IMR-90 (cell line): ENCODE measurements at regions not wholly inside any gene's neighbourhood (a gene's known extent, or its start where the extent isn't known, plus 50 kb on each side); places are given as distances from the start of the nearest gene placed in this dataset.

Source experiments
- ATAC-seq: fragments of 200-7000 bp; cut with Tn5 transposase; 2 replicates; pipeline ENCODE4 v1.9.1; 2020; ENCODE audit warnings: low read depth, mild to moderate bottlenecking, moderate library complexity
- BruUV-seq: library from RNA; stranded (reverse); fragments of 400-500 nt; replicated peaks from 2 replicates; lab custom pipeline; 2021; lab: Mats Ljungman, UMichigan
- CTCF ChIA-PET: fragments of 300-600 bp; formaldehyde crosslinking; extraction: SDS; loops from one replicate; lab custom pipeline; 2021; ENCODE audit warnings: antibody characterized with exemption; lab: Yijun Ruan, JAX
- POLR2A ChIA-PET: fragments of 300-600 bp; sonication (Branson Sonifier 250); formaldehyde crosslinking; loops from one replicate; lab custom pipeline; 2022; ENCODE audit warnings: antibody characterized with exemption; ENCODE audit not compliant: unreplicated experiment; lab: Charles Lee
- DNase-seq: peaks from one replicate; pipeline ENCODE4 v3.0.0; 2013
- H2AFZ ChIP-seq: replicated peaks from 2 replicates; pipeline ENCODE3; 2013; ENCODE audit warnings: low read length, mild to moderate bottlenecking; ENCODE audit not compliant: poor library complexity
- H2AK5ac ChIP-seq: 2 replicates; pipeline ENCODE4 v1.6.1; 2013; ENCODE audit warnings: low read depth, low read length, inconsistent platforms
- H2AK9ac ChIP-seq: replicated peaks from 2 replicates; pipeline ENCODE3; 2013; ENCODE audit warnings: mild to moderate bottlenecking, low read depth, low read length, moderate library complexity; ENCODE audit not compliant: poor library complexity
- H2BK120ac ChIP-seq: 2 replicates; pipeline ENCODE4 v1.6.1; 2013; ENCODE audit warnings: low read depth, low read length, inconsistent platforms
- H2BK15ac ChIP-seq: 3 replicates; pipeline ENCODE4 v1.6.1; 2013; ENCODE audit warnings: low read depth, low read length, inconsistent platforms
- H2BK20ac ChIP-seq: 2 replicates; pipeline ENCODE4 v1.6.1; 2013; ENCODE audit warnings: low read depth, mild to moderate bottlenecking, inconsistent platforms, low read length, moderate library complexity
- H2BK5ac ChIP-seq: 2 replicates; pipeline ENCODE4 v1.6.1; 2013; ENCODE audit warnings: mild to moderate bottlenecking, low read depth, low read length, inconsistent platforms; ENCODE audit not compliant: poor library complexity, severe bottlenecking
- H3K14ac ChIP-seq: replicated peaks from 2 replicates; pipeline ENCODE4 v1.6.1; 2013; ENCODE audit warnings: low read depth, low read length, inconsistent platforms
- H3K18ac ChIP-seq: 2 replicates; pipeline ENCODE4 v1.6.1; 2013; ENCODE audit warnings: low read depth, low read length, control low read depth
- H3K23ac ChIP-seq: 2 replicates; pipeline ENCODE4 v1.6.1; 2013; ENCODE audit warnings: low read depth, low read length, inconsistent platforms
- H3K27ac ChIP-seq: 2 replicates; pipeline ENCODE4 v1.5.1; 2013; ENCODE audit warnings: mild to moderate bottlenecking, control low read depth, low read length; ENCODE audit not compliant: insufficient read depth
- H3K27me3 ChIP-seq: 2 replicates; pipeline ENCODE4 v1.6.1; 2013; ENCODE audit warnings: low read length; ENCODE audit not compliant: control insufficient read depth, insufficient read depth
- H3K36me3 ChIP-seq: 2 replicates; pipeline ENCODE4 v1.6.1; 2013; ENCODE audit warnings: low read length, mixed read lengths; ENCODE audit not compliant: control insufficient read depth, insufficient read depth
- H3K4ac ChIP-seq: 2 replicates; pipeline ENCODE4 v1.6.1; 2013; ENCODE audit warnings: low read depth, low read length, inconsistent platforms
- H3K4me1 ChIP-seq: 2 replicates; pipeline ENCODE4 v1.6.1; 2013; ENCODE audit warnings: low read length, mixed read lengths; ENCODE audit not compliant: control insufficient read depth, insufficient read depth
- H3K4me2 ChIP-seq: 2 replicates; pipeline ENCODE4 v1.6.1; 2013; ENCODE audit warnings: low read depth, mild to moderate bottlenecking, control low read depth, low read length, moderate library complexity
- H3K4me3 ChIP-seq: 2 replicates; pipeline ENCODE4 v1.5.1; 2013; ENCODE audit warnings: low read depth, mild to moderate bottlenecking, control low read depth, low read length, moderate library complexity; ENCODE audit not compliant: insufficient read depth
- H3K56ac ChIP-seq: 2 replicates; pipeline ENCODE4 v1.6.1; 2013; ENCODE audit warnings: low read length, inconsistent platforms; ENCODE audit not compliant: insufficient read depth; ENCODE audit errors: extremely low read depth
- H3K79me1 ChIP-seq, 2 experiments: 2 replicates each; pipeline ENCODE4 v1.6.1; 2013; ENCODE audit warnings: low read length in 2 of 2, inconsistent platforms in 1 of 2, low read depth in 1 of 2
- H3K9ac ChIP-seq: 2 replicates; pipeline ENCODE4 v1.6.1; 2013; ENCODE audit warnings: low read depth, low read length, control low read depth
- H3K9me1 ChIP-seq: 2 replicates; pipeline ENCODE4 v1.6.1; 2013; ENCODE audit warnings: low read length, inconsistent platforms; ENCODE audit not compliant: insufficient read depth
- H3K9me3 ChIP-seq: 2 replicates; pipeline ENCODE4 v1.6.1; 2013; ENCODE audit warnings: low read length; ENCODE audit not compliant: control insufficient read depth, insufficient read depth
- H4K20me1 ChIP-seq: 2 replicates; pipeline ENCODE4 v1.6.1; 2013; ENCODE audit warnings: low read length, inconsistent platforms; ENCODE audit not compliant: insufficient read depth
- H4K5ac ChIP-seq: 2 replicates; pipeline ENCODE4 v1.6.1; 2013; ENCODE audit warnings: mild to moderate bottlenecking, low read depth, low read length, control low read depth
- H4K8ac ChIP-seq, 2 experiments: 2 replicates each; pipeline ENCODE4 v1.6.1; 2013; ENCODE audit warnings: low read depth in 2 of 2, low read length in 2 of 2, control low read depth in 1 of 2, inconsistent platforms in 1 of 2
- H4K91ac ChIP-seq: 2 replicates; pipeline ENCODE4 v1.6.1; 2013; ENCODE audit warnings: low read depth, low read length, inconsistent platforms; ENCODE audit not compliant: insufficient read depth
- BHLHE40 ChIP-seq: fragments of 150-350 bp; IDR thresholded peaks from 2 replicates; pipeline ENCODE4 v1.6.1; 2016; ENCODE audit warnings: mild to moderate bottlenecking, low read depth, low read length
- CHD1 ChIP-seq: IDR thresholded peaks from 2 replicates; pipeline ENCODE4 v1.6.1; 2012; ENCODE audit warnings: low read depth, low read length, improper control_type of control experiment
- FOS ChIP-seq: fragments of 150-350 bp; IDR thresholded peaks from 2 replicates; pipeline ENCODE4 v1.6.1; 2016; ENCODE audit warnings: low read depth, low read length
- MAFK ChIP-seq: IDR thresholded peaks from 2 replicates; pipeline ENCODE4 v1.6.1; 2012; ENCODE audit warnings: low read depth, low read length, improper control_type of control experiment
- MAZ ChIP-seq: IDR thresholded peaks from 2 replicates; pipeline ENCODE4 v1.6.1; 2012; ENCODE audit warnings: low read depth, mild to moderate bottlenecking, low read length, improper control_type of control experiment, moderate library complexity, borderline replicate concordance
- NFE2L2 ChIP-seq: fragments of 150-350 bp; IDR thresholded peaks from 2 replicates; pipeline ENCODE4 v1.6.1; 2016; ENCODE audit warnings: low read depth, mild to moderate bottlenecking, low read length
- POLR2A ChIP-seq: IDR thresholded peaks from 2 replicates; pipeline ENCODE4 v1.6.1; 2012; ENCODE audit warnings: mild to moderate bottlenecking, low read depth, low read length
- SMC3 ChIP-seq: fragments of 150-350 bp; IDR thresholded peaks from 2 replicates; pipeline ENCODE4 v1.6.1; 2016; ENCODE audit warnings: low read depth, mild to moderate bottlenecking, antibody characterized with exemption, low read length, moderate library complexity
- USF2 ChIP-seq: fragments of 150-350 bp; IDR thresholded peaks from 2 replicates; pipeline ENCODE4 v1.6.1; 2017; ENCODE audit warnings: mild to moderate bottlenecking, antibody characterized with exemption, low read length, low read depth
- WGBS, 2 experiments: methylation state at CpG; one replicate each; pipeline versions ENCODE4 v1.1.5 to v1.1.7; 2013; ENCODE audit warnings: missing lambda C conversion rate in 2 of 2; ENCODE audit not compliant: insufficient read length in 1 of 2; ENCODE audit errors: extremely low coverage in 2 of 2; 5-methylcytosine and 5-hydroxymethylcytosine counted together
- dilution Hi-C: fragments of 300-500 bp; cut with HindIII; formaldehyde crosslinking; loops from one replicate; pipeline ENCODE4 v1.14.3; 2018; ENCODE audit warnings: low sequenced_read_pairs; ENCODE audit not compliant: unreplicated experiment
- in situ Hi-C: fragments of 300-500 bp; cut with MboI; formaldehyde crosslinking; loops from 3 replicates; pipeline ENCODE4 v1.14.3; 2019; ENCODE audit warnings: low sequenced_read_pairs, inconsistent platforms, mixed read lengths
- intact Hi-C: fragments of 100-400 bp; cut with micrococcal nuclease; formaldehyde crosslinking; loops from 2 replicates; pipeline ENCODE4 v1.10.0; 2022
- TF ChIP-seq, protein P1 (sequence below): conservative IDR thresholded peaks from 2 replicates; pipeline ENCODE4 v1.5.1; 2012; ENCODE audit warnings: mild to moderate bottlenecking, low read depth, low read length, improper control_type of control experiment
- TF ChIP-seq, protein P2 (sequence below): fragments of 150-350 bp; IDR thresholded peaks from 2 replicates; pipeline ENCODE4 v1.6.1; 2016; ENCODE audit warnings: low read depth, mild to moderate bottlenecking, low read length, moderate library complexity, borderline replicate concordance

- Histone ChIP-seq H2BK20ac (no peak overlapping the region), H3K27ac (no peak overlapping the region), H4K91ac (no peak overlapping the region), H4K20me1 (no peaks in the 10 kb centered on the region), H3K56ac (no peak overlapping the region), H2BK5ac (no peak overlapping the region), H3K27me3 (no peaks in the 10 kb centered on the region), H2BK120ac (no peak overlapping the region), H3K18ac (no peak overlapping the region), H3K9me1 (no peaks in the 10 kb centered on the region), H3K79me1 (no peaks in the 10 kb centered on the region), H2AK5ac (no peak overlapping the region), H3K14ac (no peak overlapping the region), H2BK15ac (no peak overlapping the region), H3K4me1 (no peaks in the 10 kb centered on the region), H3K9ac (no peak overlapping the region), H4K5ac (no peak overlapping the region), H3K4ac (no peak overlapping the region), H3K9me3 (peaks cover 26% of the 10 kb centered on the region), H2AK9ac (no peak overlapping the region), H4K8ac (no peak overlapping the region), H3K4me2 (no peak overlapping the region), H2AFZ (no peak overlapping the region), H3K23ac (no peak overlapping the region), H3K36me3 (no peaks in the 10 kb centered on the region), H3K4me3 (no peak overlapping the region)
- dilution Hi-C loops (no loop called here), in situ Hi-C loops (no loop called here), intact Hi-C loops (no loop called here)
- TF ChIP-seq, protein P1, sequence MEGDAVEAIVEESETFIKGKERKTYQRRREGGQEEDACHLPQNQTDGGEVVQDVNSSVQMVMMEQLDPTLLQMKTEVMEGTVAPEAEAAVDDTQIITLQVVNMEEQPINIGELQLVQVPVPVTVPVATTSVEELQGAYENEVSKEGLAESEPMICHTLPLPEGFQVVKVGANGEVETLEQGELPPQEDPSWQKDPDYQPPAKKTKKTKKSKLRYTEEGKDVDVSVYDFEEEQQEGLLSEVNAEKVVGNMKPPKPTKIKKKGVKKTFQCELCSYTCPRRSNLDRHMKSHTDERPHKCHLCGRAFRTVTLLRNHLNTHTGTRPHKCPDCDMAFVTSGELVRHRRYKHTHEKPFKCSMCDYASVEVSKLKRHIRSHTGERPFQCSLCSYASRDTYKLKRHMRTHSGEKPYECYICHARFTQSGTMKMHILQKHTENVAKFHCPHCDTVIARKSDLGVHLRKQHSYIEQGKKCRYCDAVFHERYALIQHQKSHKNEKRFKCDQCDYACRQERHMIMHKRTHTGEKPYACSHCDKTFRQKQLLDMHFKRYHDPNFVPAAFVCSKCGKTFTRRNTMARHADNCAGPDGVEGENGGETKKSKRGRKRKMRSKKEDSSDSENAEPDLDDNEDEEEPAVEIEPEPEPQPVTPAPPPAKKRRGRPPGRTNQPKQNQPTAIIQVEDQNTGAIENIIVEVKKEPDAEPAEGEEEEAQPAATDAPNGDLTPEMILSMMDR = no peak
- TF ChIP-seq BHLHE40 = no peak
- TF ChIP-seq POLR2A = no peak
- TF ChIP-seq MAFK = no peak
- no peak for TF ChIP-seq NFE2L2
- TF ChIP-seq MAZ = no peak
- TF ChIP-seq, protein P2, sequence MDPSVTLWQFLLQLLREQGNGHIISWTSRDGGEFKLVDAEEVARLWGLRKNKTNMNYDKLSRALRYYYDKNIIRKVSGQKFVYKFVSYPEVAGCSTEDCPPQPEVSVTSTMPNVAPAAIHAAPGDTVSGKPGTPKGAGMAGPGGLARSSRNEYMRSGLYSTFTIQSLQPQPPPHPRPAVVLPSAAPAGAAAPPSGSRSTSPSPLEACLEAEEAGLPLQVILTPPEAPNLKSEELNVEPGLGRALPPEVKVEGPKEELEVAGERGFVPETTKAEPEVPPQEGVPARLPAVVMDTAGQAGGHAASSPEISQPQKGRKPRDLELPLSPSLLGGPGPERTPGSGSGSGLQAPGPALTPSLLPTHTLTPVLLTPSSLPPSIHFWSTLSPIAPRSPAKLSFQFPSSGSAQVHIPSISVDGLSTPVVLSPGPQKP = no peak
- no peak for TF ChIP-seq SMC3
- no peak for TF ChIP-seq FOS
- TF ChIP-seq CHD1 = no peak
- TF ChIP-seq USF2 = no peak
- CTCF ChIA-PET = no interaction called here
- ATAC-seq (no peak), DNase-seq (no peak)
- no TSS peak for BruUV-seq
- no CpG with 5 or more reads among the region's 2 CpGs for WGBS, 2 experiments
- POLR2A ChIA-PET = no interaction called here
Measured at GRCh38 chr5:5711112-5711511, 288.6 kb downstream of the ICE1 start.
